Activated CD4-positive, alpha-beta T cell treated with anti-CD3 and anti-CD28 coated beads, Interleukin-2, amount 10 ng/mL, durations not matched to agents 7 days and 5 days (primary cell): ENCODE measurements at regions not wholly inside any gene's neighbourhood (a gene's known extent, or its start where the extent isn't known, plus 50 kb on each side); places are given as distances from the start of the nearest gene placed in this dataset.

Experiments
- CTCF ChIA-PET: fragments of 350-600 bp; sonication (Branson Sonifier 250); formaldehyde crosslinking; loops from one replicate; lab custom pipeline; 2021; ENCODE audit warnings: antibody characterized with exemption; lab: Charles Lee
- POLR2A ChIA-PET: fragments of 350-600 bp; sonication (Branson Sonifier 250); formaldehyde crosslinking; loops from one replicate; lab custom pipeline; 2021; ENCODE audit warnings: antibody characterized with exemption; lab: Charles Lee
- DNase-seq: peaks from one replicate; pipeline ENCODE4 v3.0.0-alpha.2; 2020
- H3K27ac Mint-ChIP-seq: one replicate; pipeline ENCODE4 v1.8.0; 2021; ENCODE audit warnings: mild to moderate bottlenecking, moderate library complexity, mixed read lengths
- H3K27me3 Mint-ChIP-seq: one replicate; pipeline ENCODE4 v1.8.0; 2021; ENCODE audit warnings: mixed read lengths
- H3K36me3 Mint-ChIP-seq: one replicate; pipeline ENCODE4 v1.8.0; 2021; ENCODE audit warnings: low read depth, mixed read lengths
- H3K4me1 Mint-ChIP-seq: one replicate; pipeline ENCODE4 v1.8.0; 2021; ENCODE audit warnings: mixed read lengths
- H3K4me3 Mint-ChIP-seq: one replicate; pipeline ENCODE4 v1.8.0; 2021; ENCODE audit warnings: mild to moderate bottlenecking, moderate library complexity, mixed read lengths
- H3K9me3 Mint-ChIP-seq: one replicate; pipeline ENCODE4 v1.8.0; 2021; ENCODE audit warnings: mixed read lengths

GRCh38 chr16:51543971-51544370 is 392.9 kb upstream of the SALL1 start:
- H3K4me3 Mint-ChIP-seq, result no peak overlapping the region

GRCh38 chr16:51542981-51543815 is 392.1 kb upstream of the SALL1 start:
- Mint-ChIP-seq H3K27me3 (no peaks in the 10 kb centered on the region), H3K4me1 (no peaks in the 10 kb centered on the region), H3K9me3 (no peaks in the 10 kb centered on the region), H3K36me3 (no peaks in the 10 kb centered on the region), H3K4me3 (no peak overlapping the region), H3K27ac (no peak overlapping the region)
- CTCF ChIA-PET, result no interaction called here
- POLR2A ChIA-PET, result no interaction called here
- no peak for DNase-seq

More at GRCh38 chr16:51543971-51544370, 392.9 kb upstream of the SALL1 start:
- ChIA-PET POLR2A (no interaction called here), CTCF (no interaction called here)
- Mint-ChIP-seq H3K9me3 (no peaks in the 10 kb centered on the region), H3K4me1 (no peaks in the 10 kb centered on the region), H3K36me3 (no peaks in the 10 kb centered on the region), H3K27me3 (no peaks in the 10 kb centered on the region), H3K27ac (no peak overlapping the region)
- no peak for DNase-seq

- no peak for DNase-seq
- ChIA-PET CTCF (no interaction called here), POLR2A (no interaction called here)
- Mint-ChIP-seq H3K36me3 (no peaks in the 10 kb centered on the region), H3K4me3 (no peak overlapping the region), H3K27me3 (no peaks in the 10 kb centered on the region), H3K27ac (no peak overlapping the region), H3K4me1 (no peaks in the 10 kb centered on the region), H3K9me3 (no peaks in the 10 kb centered on the region)
These were observed 389.2 kb upstream of the SALL1 start for GRCh38 chr16:51540259-51540658.

GRCh38 chr16:51538707-51539498 is 387.8 kb upstream of the SALL1 start:
- Mint-ChIP-seq H3K9me3 (peaks cover 2% of the 10 kb centered on the region), H3K27ac (no peak overlapping the region), H3K36me3 (no peaks in the 10 kb centered on the region), H3K4me1 (no peaks in the 10 kb centered on the region), H3K4me3 (no peak overlapping the region), H3K27me3 (no peaks in the 10 kb centered on the region)
- ChIA-PET CTCF (no interaction called here), POLR2A (no interaction called here)
- DNase-seq, result no peak

GRCh38 chr16:51535591-51535990 is 384.5 kb upstream of the SALL1 start:
- H3K9me3 Mint-ChIP-seq, result peaks cover 2% of the 10 kb centered on the region
- DNase-seq, result no peak
- POLR2A ChIA-PET, result no interaction called here
- CTCF ChIA-PET, result no interaction called here
- no peaks in the 10 kb centered on the region for H3K4me1 Mint-ChIP-seq
- H3K27ac Mint-ChIP-seq, result no peak overlapping the region
- no peaks in the 10 kb centered on the region for H3K27me3 Mint-ChIP-seq
- H3K36me3 Mint-ChIP-seq, result no peaks in the 10 kb centered on the region
- H3K4me3 Mint-ChIP-seq, result no peak overlapping the region

GRCh38 chr16:51532551-51532950 is 381.5 kb upstream of the SALL1 start:
- POLR2A ChIA-PET, result no interaction called here
- Mint-ChIP-seq H3K9me3 (peaks cover 2% of the 10 kb centered on the region), H3K36me3 (no peaks in the 10 kb centered on the region), H3K4me1 (no peaks in the 10 kb centered on the region), H3K27ac (no peak overlapping the region), H3K27me3 (no peaks in the 10 kb centered on the region), H3K4me3 (no peak overlapping the region)
- DNase-seq, result no peak
- CTCF ChIA-PET, result no interaction called here

GRCh38 chr16:51531271-51531670 is 380.2 kb upstream of the SALL1 start:
- Mint-ChIP-seq H3K27me3 (no peaks in the 10 kb centered on the region), H3K4me3 (no peak overlapping the region), H3K4me1 (no peaks in the 10 kb centered on the region), H3K9me3 (peaks cover 2% of the 10 kb centered on the region), H3K27ac (no peak overlapping the region), H3K36me3 (no peaks in the 10 kb centered on the region)
- no peak for DNase-seq
- ChIA-PET POLR2A (no interaction called here), CTCF (no interaction called here)

- Mint-ChIP-seq H3K27ac (no peak overlapping the region), H3K4me1 (no peaks in the 10 kb centered on the region), H3K9me3 (peaks cover 2% of the 10 kb centered on the region), H3K27me3 (no peaks in the 10 kb centered on the region), H3K36me3 (no peaks in the 10 kb centered on the region), H3K4me3 (no peak overlapping the region)
- no peak for DNase-seq
- CTCF ChIA-PET, result no interaction called here
- POLR2A ChIA-PET, result no interaction called here
These were observed 376.3 kb upstream of the SALL1 start for GRCh38 chr16:51527349-51527748.

GRCh38 chr16:51526621-51527020 is 375.6 kb upstream of the SALL1 start:
- ChIA-PET CTCF (no interaction called here), POLR2A (no interaction called here)
- H3K27me3 Mint-ChIP-seq, result no peaks in the 10 kb centered on the region
- no peaks in the 10 kb centered on the region for H3K36me3 Mint-ChIP-seq
- H3K27ac Mint-ChIP-seq, result no peak overlapping the region
- H3K4me3 Mint-ChIP-seq, result no peak overlapping the region
- DNase-seq, result no peak
- no peaks in the 10 kb centered on the region for H3K4me1 Mint-ChIP-seq
- peaks cover 4% of the 10 kb centered on the region for H3K9me3 Mint-ChIP-seq

- no peaks in the 10 kb centered on the region for H3K36me3 Mint-ChIP-seq
- no peaks in the 10 kb centered on the region for H3K27me3 Mint-ChIP-seq
- no peaks in the 10 kb centered on the region for H3K4me1 Mint-ChIP-seq
- H3K9me3 Mint-ChIP-seq, result peaks cover 6% of the 10 kb centered on the region
- ChIA-PET POLR2A (no interaction called here), CTCF (no interaction called here)
- DNase-seq, result no peak
- H3K4me3 Mint-ChIP-seq, result no peak overlapping the region
- no peak overlapping the region for H3K27ac Mint-ChIP-seq
These were observed 373.7 kb upstream of the SALL1 start for GRCh38 chr16:51524555-51525373.

- Mint-ChIP-seq H3K36me3 (no peaks in the 10 kb centered on the region), H3K9me3 (peaks cover 6% of the 10 kb centered on the region), H3K27ac (no peak overlapping the region), H3K4me1 (no peaks in the 10 kb centered on the region), H3K4me3 (no peak overlapping the region), H3K27me3 (no peaks in the 10 kb centered on the region)
- CTCF ChIA-PET, result no interaction called here
- POLR2A ChIA-PET, result no interaction called here
- DNase-seq, result no peak
These were observed 373.0 kb upstream of the SALL1 start for GRCh38 chr16:51524070-51524469.

- H3K9me3 Mint-ChIP-seq, result peaks cover 6% of the 10 kb centered on the region
- no peak for DNase-seq
- CTCF ChIA-PET, result no interaction called here
- H3K4me3 Mint-ChIP-seq, result no peak overlapping the region
- POLR2A ChIA-PET, result no interaction called here
- H3K27ac Mint-ChIP-seq, result no peak overlapping the region
- H3K36me3 Mint-ChIP-seq, result no peaks in the 10 kb centered on the region
- no peaks in the 10 kb centered on the region for H3K27me3 Mint-ChIP-seq
- no peaks in the 10 kb centered on the region for H3K4me1 Mint-ChIP-seq
These were observed 372.3 kb upstream of the SALL1 start for GRCh38 chr16:51523400-51523799.

- Mint-ChIP-seq H3K4me1 (no peaks in the 10 kb centered on the region), H3K27ac (no peak overlapping the region), H3K9me3 (peaks cover 6% of the 10 kb centered on the region), H3K36me3 (no peaks in the 10 kb centered on the region), H3K27me3 (no peaks in the 10 kb centered on the region), H3K4me3 (no peak overlapping the region)
- ChIA-PET CTCF (no interaction called here), POLR2A (no interaction called here)
- no peak for DNase-seq
These were observed 371.8 kb upstream of the SALL1 start for GRCh38 chr16:51522902-51523301.
